Smooth muscle cell (in vitro differentiated cells): ENCODE measurements at regions not wholly inside any gene's neighbourhood (a gene's known extent, or its start where the extent isn't known, plus 50 kb on each side); places are given as distances from the start of the nearest gene placed in this dataset.

Experiments
- DNase-seq: peaks from one replicate; lab custom pipeline; 2025; ENCODE audit not compliant: unreplicated experiment; lab: John Stamatoyannopoulos, UW
- H2AFZ ChIP-seq: fragments of 200-600 bp; sonication (generic); 2 replicates; pipeline ENCODE4 v1.6.0; 2016; ENCODE audit warnings: antibody characterized with exemption, low read depth, mild to moderate bottlenecking
- H3F3A ChIP-seq: fragments of 200-600 bp; sonication (generic); 2 replicates; pipeline ENCODE4 v1.6.0; 2017; ENCODE audit warnings: antibody characterized with exemption, low read depth
- H3K27ac ChIP-seq: fragments of 200-600 bp; sonication (generic); 2 replicates; pipeline ENCODE4 v1.5.1; 2016; ENCODE audit warnings: low read depth, mild to moderate bottlenecking
- H3K27me3 ChIP-seq: fragments of 200-600 bp; sonication (generic); 2 replicates; pipeline ENCODE4 v1.6.1; 2016; ENCODE audit warnings: low read depth, mild to moderate bottlenecking
- H3K36me3 ChIP-seq: fragments of 200-600 bp; sonication (generic); 2 replicates; pipeline ENCODE4 v1.5.1; 2016; ENCODE audit warnings: low read depth
- H3K4me1 ChIP-seq: fragments of 200-600 bp; sonication (generic); 2 replicates; pipeline ENCODE4 v1.5.1; 2016; ENCODE audit warnings: low read depth
- H3K4me2 ChIP-seq: fragments of 200-600 bp; sonication (generic); 2 replicates; pipeline ENCODE4 v1.6.0; 2016; ENCODE audit warnings: mild to moderate bottlenecking
- H3K4me3 ChIP-seq: fragments of 200-600 bp; sonication (generic); 2 replicates; pipeline ENCODE4 v1.5.1; 2016; ENCODE audit warnings: mild to moderate bottlenecking
- H3K79me2 ChIP-seq: fragments of 200-600 bp; sonication (generic); 2 replicates; pipeline ENCODE4 v1.6.0; 2016; ENCODE audit warnings: low read depth, mild to moderate bottlenecking
- H3K9ac ChIP-seq: fragments of 200-600 bp; sonication (generic); 2 replicates; pipeline ENCODE4 v1.6.0; 2016; ENCODE audit warnings: low read depth
- H3K9me3 ChIP-seq: fragments of 200-600 bp; sonication (generic); replicated peaks from 2 replicates; pipeline ENCODE4 v1.5.1; 2016; ENCODE audit warnings: low read depth
- H4K20me1 ChIP-seq: fragments of 200-600 bp; sonication (generic); 2 replicates; pipeline ENCODE4 v1.6.0; 2016; ENCODE audit warnings: low read depth
- WGBS: methylation state at CpG from one replicate; pipeline ENCODE4 v1.1.7; 2016; ENCODE audit warnings: low lambda C conversion rate; 5-methylcytosine and 5-hydroxymethylcytosine counted together
- TF ChIP-seq, protein P1 (sequence below): fragments of 200-600 bp; sonication (generic); IDR thresholded peaks from 2 replicates; pipeline ENCODE4 v1.5.1; 2017; ENCODE audit warnings: borderline replicate concordance, mild to moderate bottlenecking, antibody characterized with exemption; ENCODE audit not compliant: insufficient read depth, poor library complexity, severe bottlenecking

DNA sequence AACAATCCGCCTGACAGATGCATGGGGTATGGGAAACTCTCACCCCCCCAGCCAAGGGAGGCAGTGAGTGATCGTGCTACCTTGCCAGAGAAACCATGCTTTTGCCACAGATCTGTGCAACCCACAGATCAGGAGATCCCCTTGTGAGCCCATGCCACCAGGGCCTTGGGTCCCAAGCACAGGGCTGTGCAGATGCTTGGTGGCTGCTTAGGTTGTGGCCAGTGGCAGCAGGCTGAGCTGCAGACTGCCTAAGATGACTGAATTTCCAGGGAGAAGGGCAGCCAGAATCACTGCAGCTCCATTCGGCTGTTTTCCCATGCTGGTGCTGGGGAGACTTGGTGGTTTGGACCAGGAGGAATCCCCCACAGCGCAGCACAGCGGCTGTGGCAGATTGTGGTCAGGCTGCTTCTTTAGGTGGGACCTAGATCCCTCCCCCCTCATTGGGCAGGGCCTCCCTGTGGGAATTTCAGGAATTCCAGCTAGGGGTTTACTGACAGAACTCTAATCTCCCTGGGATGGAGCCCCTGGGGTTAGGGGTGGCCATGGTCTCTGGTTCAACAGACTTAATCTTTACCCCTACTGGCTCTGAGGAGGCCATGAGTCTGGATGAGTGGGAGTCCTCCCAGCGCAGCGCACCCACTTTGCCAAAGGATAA is 264.6 kb upstream of the DAAM1 start:
- no peak overlapping the region for H3K4me3 ChIP-seq
- H3K27ac ChIP-seq, result no peak overlapping the region
- H3K9me3 ChIP-seq, result no peaks in the 10 kb centered on the region
- H2AFZ ChIP-seq, result no peak overlapping the region
- H3K79me2 ChIP-seq, result no peaks in the 10 kb centered on the region
- H3F3A ChIP-seq, result no peaks in the 10 kb centered on the region
- 87% methylated on average over 7 of the region's 7 CpGs for WGBS
- H3K9ac ChIP-seq, result no peak overlapping the region
- TF ChIP-seq, protein P1, sequence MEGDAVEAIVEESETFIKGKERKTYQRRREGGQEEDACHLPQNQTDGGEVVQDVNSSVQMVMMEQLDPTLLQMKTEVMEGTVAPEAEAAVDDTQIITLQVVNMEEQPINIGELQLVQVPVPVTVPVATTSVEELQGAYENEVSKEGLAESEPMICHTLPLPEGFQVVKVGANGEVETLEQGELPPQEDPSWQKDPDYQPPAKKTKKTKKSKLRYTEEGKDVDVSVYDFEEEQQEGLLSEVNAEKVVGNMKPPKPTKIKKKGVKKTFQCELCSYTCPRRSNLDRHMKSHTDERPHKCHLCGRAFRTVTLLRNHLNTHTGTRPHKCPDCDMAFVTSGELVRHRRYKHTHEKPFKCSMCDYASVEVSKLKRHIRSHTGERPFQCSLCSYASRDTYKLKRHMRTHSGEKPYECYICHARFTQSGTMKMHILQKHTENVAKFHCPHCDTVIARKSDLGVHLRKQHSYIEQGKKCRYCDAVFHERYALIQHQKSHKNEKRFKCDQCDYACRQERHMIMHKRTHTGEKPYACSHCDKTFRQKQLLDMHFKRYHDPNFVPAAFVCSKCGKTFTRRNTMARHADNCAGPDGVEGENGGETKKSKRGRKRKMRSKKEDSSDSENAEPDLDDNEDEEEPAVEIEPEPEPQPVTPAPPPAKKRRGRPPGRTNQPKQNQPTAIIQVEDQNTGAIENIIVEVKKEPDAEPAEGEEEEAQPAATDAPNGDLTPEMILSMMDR, result no peak
- no peaks in the 10 kb centered on the region for H3K27me3 ChIP-seq
- no peaks in the 10 kb centered on the region for H3K36me3 ChIP-seq
- H4K20me1 ChIP-seq, result no peaks in the 10 kb centered on the region
- DNase-seq, result no peak
- peaks cover 10% of the 10 kb centered on the region for H3K4me1 ChIP-seq
- no peak overlapping the region for H3K4me2 ChIP-seq

DNA sequence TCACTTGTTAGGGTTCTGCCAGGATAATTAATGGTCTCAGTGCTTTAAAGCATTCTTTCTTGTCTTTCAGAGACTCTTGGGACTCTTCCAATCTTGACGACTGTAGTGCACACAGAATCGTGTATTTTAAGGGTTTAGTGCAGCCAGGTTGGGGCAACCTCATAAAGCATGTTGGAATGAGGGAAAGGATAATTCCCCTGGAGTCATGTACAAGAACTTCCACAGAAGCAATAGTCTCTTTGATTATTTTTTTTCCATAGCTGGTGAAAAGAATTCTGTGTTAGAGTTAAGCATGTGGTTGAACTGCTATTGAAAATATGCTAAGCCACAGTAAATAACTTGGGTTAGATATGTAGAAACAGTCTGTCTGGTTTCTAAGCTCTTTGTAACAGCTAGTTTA is 246.8 kb upstream of the DAAM1 start:
- DNase-seq, result no peak
- Histone ChIP-seq H3K4me2 (peak overlapping the region; percentile 68), H4K20me1 (no peaks in the 10 kb centered on the region), H3K9ac (no peak overlapping the region), H3K27ac (peak overlapping the region; percentile 92), H3K79me2 (no peaks in the 10 kb centered on the region), H3K27me3 (no peaks in the 10 kb centered on the region), H3K36me3 (no peaks in the 10 kb centered on the region), H2AFZ (no peak overlapping the region), H3K9me3 (no peaks in the 10 kb centered on the region), H3K4me3 (no peak overlapping the region), H3F3A (peaks cover 34% of the 10 kb centered on the region), H3K4me1 (peaks cover 13% of the 10 kb centered on the region)
- TF ChIP-seq, protein P1, result no peak
- 0% methylated on average over 2 of the region's 2 CpGs for WGBS

DNA sequence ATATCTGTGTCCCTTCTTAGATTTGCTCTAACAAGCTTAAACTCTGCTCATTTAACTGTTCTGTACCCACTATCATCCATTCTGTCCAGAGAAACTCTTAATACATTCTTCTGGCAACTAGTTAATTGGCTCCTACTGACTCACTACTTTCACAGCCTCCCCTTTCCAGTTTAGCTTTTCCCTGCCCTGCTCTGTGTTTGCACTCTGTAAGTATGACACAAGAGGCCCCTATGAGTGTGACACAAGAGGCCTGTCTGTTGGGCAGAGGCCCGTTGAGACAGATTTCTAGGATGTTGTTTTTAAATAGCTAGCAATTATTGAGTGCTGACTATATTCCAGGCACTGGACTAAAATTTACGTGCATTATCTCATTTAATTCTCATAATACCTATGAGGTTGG is 246.0 kb upstream of the DAAM1 start:
- no peaks in the 10 kb centered on the region for H3K27me3 ChIP-seq
- DNase-seq, result no peak
- H3K4me3 ChIP-seq, result no peak overlapping the region
- no peaks in the 10 kb centered on the region for H4K20me1 ChIP-seq
- H3K4me2 ChIP-seq, result peak overlapping the region; percentile 68
- H3K9ac ChIP-seq, result peak overlapping the region; percentile 42
- no peaks in the 10 kb centered on the region for H3K9me3 ChIP-seq
- TF ChIP-seq, protein P1, result no peak
- peaks cover 39% of the 10 kb centered on the region for H3F3A ChIP-seq
- peaks cover 13% of the 10 kb centered on the region for H3K4me1 ChIP-seq
- no peak overlapping the region for H2AFZ ChIP-seq
- no peaks in the 10 kb centered on the region for H3K79me2 ChIP-seq
- no peaks in the 10 kb centered on the region for H3K36me3 ChIP-seq
- peak overlapping the region; percentile 92 for H3K27ac ChIP-seq
- WGBS, result 6% methylated on average over 2 of the region's 2 CpGs

DNA sequence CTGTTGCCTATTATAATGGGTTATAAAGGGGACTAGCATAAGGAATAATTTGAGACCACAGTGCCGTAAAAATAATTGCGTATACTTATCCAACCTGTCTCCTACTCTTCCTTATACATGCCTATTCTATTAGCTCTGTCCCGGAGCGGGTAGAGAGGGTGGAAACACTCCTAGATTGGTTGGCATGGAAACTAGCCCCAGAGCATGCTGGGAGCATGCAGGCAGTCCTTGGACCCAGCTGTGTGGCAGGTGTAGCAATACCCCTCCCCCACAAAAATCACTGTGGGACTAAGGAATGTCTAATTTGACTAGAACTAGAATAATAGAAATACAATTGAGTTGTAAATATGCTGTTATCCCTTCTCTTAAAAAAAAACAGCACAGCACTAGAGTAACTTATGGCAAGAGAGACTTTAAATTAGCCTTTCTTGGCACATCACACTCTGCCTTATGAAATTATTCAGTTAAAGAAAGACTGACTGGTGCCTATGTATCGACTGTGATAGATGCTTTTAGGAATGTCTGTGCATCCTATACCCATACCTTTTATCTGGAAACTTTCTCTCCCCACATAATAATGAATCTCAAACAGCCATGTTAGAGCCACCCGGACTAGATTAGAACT is 244.0 kb upstream of the DAAM1 start:
- peaks cover 13% of the 10 kb centered on the region for H3K4me1 ChIP-seq
- H3F3A ChIP-seq, result peaks cover 39% of the 10 kb centered on the region
- H3K9me3 ChIP-seq, result no peaks in the 10 kb centered on the region
- H3K27me3 ChIP-seq, result no peaks in the 10 kb centered on the region
- TF ChIP-seq, protein P1, result no peak
- no peak overlapping the region for H3K4me3 ChIP-seq
- H4K20me1 ChIP-seq, result no peaks in the 10 kb centered on the region
- H3K9ac ChIP-seq, result no peak overlapping the region
- peak overlapping the region; percentile 46 for H3K27ac ChIP-seq
- H3K4me2 ChIP-seq, result no peak overlapping the region
- H3K79me2 ChIP-seq, result no peaks in the 10 kb centered on the region
- DNase-seq, result no peak
- 83% methylated on average over 6 of the region's 6 CpGs for WGBS
- H3K36me3 ChIP-seq, result no peaks in the 10 kb centered on the region
- no peak overlapping the region for H2AFZ ChIP-seq
